Stomach (tissue), 4 donors: ENCODE measurements at regions not wholly inside any gene's neighbourhood (a gene's known extent, or its start where the extent isn't known, plus 50 kb on each side); places are given as distances from the start of the nearest gene placed in this dataset.

Experiments
- EP300 ChIP-seq: sonication (generic); formaldehyde crosslinking; IDR thresholded peaks from one replicate; pipeline ENCODE4 v1.6.1; 2017; ENCODE audit warnings: antibody characterized with exemption
- POLR2A ChIP-seq, 4 donors: fragments of 450-650 bp; IDR thresholded peaks; one replicate each; pipeline ENCODE4 v1.6.1; 2016; ENCODE audit warnings: antibody characterized with exemption in 4 of 4, control low read depth in 2 of 4, mild to moderate bottlenecking in 1 of 4, moderate library complexity in 1 of 4
- POLR2AphosphoS5 ChIP-seq, 3 donors: sonication (generic); formaldehyde crosslinking; IDR thresholded peaks; one replicate each; pipeline ENCODE4 v1.6.1; 2016; ENCODE audit warnings: antibody characterized with exemption in 3 of 3
- TF ChIP-seq, protein P1 (sequence below), 7 experiments: fragments of 450-650 bp in 4 of 7; fragments of 200-600 bp in 3 of 7; sonication (generic) in 3 of 7; IDR thresholded peaks; one replicate each; pipeline ENCODE4 v1.5.1; 2016 to 2019; ENCODE audit warnings: antibody characterized with exemption in 7 of 7, control low read depth in 2 of 7, mild to moderate bottlenecking in 1 of 7

DNA sequence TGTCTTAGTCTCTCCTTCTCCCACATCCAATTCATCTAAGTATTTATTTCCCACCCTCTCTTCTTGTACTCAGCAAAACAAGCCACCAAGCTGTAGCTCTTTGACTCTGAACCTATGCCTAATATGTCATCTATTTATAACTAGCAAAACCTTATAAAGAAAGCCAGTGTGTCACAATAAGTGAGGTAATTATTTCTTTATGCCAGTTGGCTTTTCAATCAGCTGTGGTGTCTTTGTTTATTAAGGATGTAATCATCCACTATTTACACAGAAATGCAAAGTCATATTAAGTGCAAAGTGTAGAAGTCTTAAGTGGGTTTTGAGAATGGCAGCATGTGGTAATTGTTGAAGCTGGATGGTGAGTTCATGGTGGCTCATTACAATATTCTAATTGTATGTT lies 215.2 kb upstream of the HTR1E start:
- TF ChIP-seq, protein P1, sequence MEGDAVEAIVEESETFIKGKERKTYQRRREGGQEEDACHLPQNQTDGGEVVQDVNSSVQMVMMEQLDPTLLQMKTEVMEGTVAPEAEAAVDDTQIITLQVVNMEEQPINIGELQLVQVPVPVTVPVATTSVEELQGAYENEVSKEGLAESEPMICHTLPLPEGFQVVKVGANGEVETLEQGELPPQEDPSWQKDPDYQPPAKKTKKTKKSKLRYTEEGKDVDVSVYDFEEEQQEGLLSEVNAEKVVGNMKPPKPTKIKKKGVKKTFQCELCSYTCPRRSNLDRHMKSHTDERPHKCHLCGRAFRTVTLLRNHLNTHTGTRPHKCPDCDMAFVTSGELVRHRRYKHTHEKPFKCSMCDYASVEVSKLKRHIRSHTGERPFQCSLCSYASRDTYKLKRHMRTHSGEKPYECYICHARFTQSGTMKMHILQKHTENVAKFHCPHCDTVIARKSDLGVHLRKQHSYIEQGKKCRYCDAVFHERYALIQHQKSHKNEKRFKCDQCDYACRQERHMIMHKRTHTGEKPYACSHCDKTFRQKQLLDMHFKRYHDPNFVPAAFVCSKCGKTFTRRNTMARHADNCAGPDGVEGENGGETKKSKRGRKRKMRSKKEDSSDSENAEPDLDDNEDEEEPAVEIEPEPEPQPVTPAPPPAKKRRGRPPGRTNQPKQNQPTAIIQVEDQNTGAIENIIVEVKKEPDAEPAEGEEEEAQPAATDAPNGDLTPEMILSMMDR (IDR thresholded peaks at IDR 0.05): no peak
- TF ChIP-seq EP300 (no peak), POLR2A (IDR thresholded peaks at IDR 0.05) (no peak), POLR2AphosphoS5 (IDR thresholded peaks at IDR 0.05) (no peak)
